ENCODE measurements at regions not wholly inside any gene's neighbourhood (a gene's known extent, or its start where the extent isn't known, plus 50 kb on each side); places are given as distances from the start of the nearest gene placed in this dataset.

- H3K4me1 ChIP-seq (ENCODE audit: control insufficient read depth, insufficient read depth, low read length): peaks cover 6% of the 10 kb centered on the region
- H3K4me3 ChIP-seq (ENCODE audit: low read length in 2 of 2): no peak overlapping the region
- no peak overlapping the region for H3K27ac ChIP-seq (ENCODE audit: low read length)
- H3K9me3 ChIP-seq (ENCODE audit: control insufficient read depth in 2 of 2, low read length in 2 of 2): no peaks in the 10 kb centered on the region
- H3K9ac ChIP-seq (ENCODE audit: low read length in 2 of 2): no peak overlapping the region
- H3K36me3 ChIP-seq (ENCODE audit: control insufficient read depth in 2 of 2, insufficient read depth in 2 of 2, low read length in 2 of 2): no peaks in the 10 kb centered on the region
- H3K27me3 ChIP-seq (ENCODE audit: control insufficient read depth in 1 of 2, insufficient read depth in 2 of 2, low read length in 2 of 2): no peaks in the 10 kb centered on the region
Measured at GRCh38 chr5:115469904-115470516, 74.6 kb downstream of the FEM1C start.

GRCh38 chr5:115467628-115468027 is 76.9 kb downstream of the FEM1C start:
- Histone ChIP-seq H3K27ac (ENCODE audit: low read length) (no peak overlapping the region), H3K4me3 (ENCODE audit: low read length in 2 of 2) (no peak overlapping the region)

GRCh38 chr5:115465431-115465830 is 79.1 kb downstream of the FEM1C start:
- Histone ChIP-seq H3K4me1 (ENCODE audit: control insufficient read depth, insufficient read depth, low read length) (no peaks in the 10 kb centered on the region), H3K9me3 (ENCODE audit: control insufficient read depth in 2 of 2, low read length in 2 of 2) (no peaks in the 10 kb centered on the region), H3K36me3 (ENCODE audit: control insufficient read depth in 2 of 2, insufficient read depth in 2 of 2, low read length in 2 of 2) (no peaks in the 10 kb centered on the region), H3K9ac (ENCODE audit: low read length in 2 of 2) (no peak overlapping the region), H3K4me3 (ENCODE audit: low read length in 2 of 2) (no peak overlapping the region), H3K27me3 (ENCODE audit: control insufficient read depth in 1 of 2, insufficient read depth in 2 of 2, low read length in 2 of 2) (no peaks in the 10 kb centered on the region), H3K27ac (ENCODE audit: low read length) (no peak overlapping the region)

More at GRCh38 chr5:115467628-115468027, 76.9 kb downstream of the FEM1C start:
- Histone ChIP-seq H3K9ac (ENCODE audit: low read length in 2 of 2) (no peak overlapping the region), H3K36me3 (ENCODE audit: control insufficient read depth in 2 of 2, insufficient read depth in 2 of 2, low read length in 2 of 2) (no peaks in the 10 kb centered on the region), H3K27me3 (ENCODE audit: control insufficient read depth in 1 of 2, insufficient read depth in 2 of 2, low read length in 2 of 2) (no peaks in the 10 kb centered on the region), H3K4me1 (ENCODE audit: control insufficient read depth, insufficient read depth, low read length) (peaks cover 6% of the 10 kb centered on the region), H3K9me3 (ENCODE audit: control insufficient read depth in 2 of 2, low read length in 2 of 2) (no peaks in the 10 kb centered on the region)

- Histone ChIP-seq H3K27me3 (ENCODE audit: control insufficient read depth in 1 of 2, insufficient read depth in 2 of 2, low read length in 2 of 2) (no peaks in the 10 kb centered on the region), H3K27ac (ENCODE audit: low read length) (no peak overlapping the region), H3K9ac (ENCODE audit: low read length in 2 of 2) (no peak overlapping the region), H3K36me3 (ENCODE audit: control insufficient read depth in 2 of 2, insufficient read depth in 2 of 2, low read length in 2 of 2) (no peaks in the 10 kb centered on the region), H3K4me3 (ENCODE audit: low read length in 2 of 2) (no peak overlapping the region), H3K9me3 (ENCODE audit: control insufficient read depth in 2 of 2, low read length in 2 of 2) (no peaks in the 10 kb centered on the region), H3K4me1 (ENCODE audit: control insufficient read depth, insufficient read depth, low read length) (no peaks in the 10 kb centered on the region)
Measured at GRCh38 chr5:115463983-115464382, 80.6 kb downstream of the FEM1C start.

GRCh38 chr5:115461506-115462290 is 82.9 kb downstream of the FEM1C start:
- Histone ChIP-seq H3K36me3 (ENCODE audit: control insufficient read depth in 2 of 2, insufficient read depth in 2 of 2, low read length in 2 of 2) (no peaks in the 10 kb centered on the region), H3K9me3 (ENCODE audit: control insufficient read depth in 2 of 2, low read length in 2 of 2) (no peaks in the 10 kb centered on the region), H3K27me3 (ENCODE audit: control insufficient read depth in 1 of 2, insufficient read depth in 2 of 2, low read length in 2 of 2) (no peaks in the 10 kb centered on the region), H3K9ac (ENCODE audit: low read length in 2 of 2) (no peak overlapping the region), H3K27ac (ENCODE audit: low read length) (no peak overlapping the region), H3K4me1 (ENCODE audit: control insufficient read depth, insufficient read depth, low read length) (no peaks in the 10 kb centered on the region), H3K4me3 (ENCODE audit: low read length in 2 of 2) (no peak overlapping the region)

GRCh38 chr5:115461093-115461492 is 83.5 kb downstream of the FEM1C start:
- no peak overlapping the region for H3K9ac ChIP-seq (ENCODE audit: low read length in 2 of 2)
- H3K27ac ChIP-seq (ENCODE audit: low read length): no peak overlapping the region
- no peaks in the 10 kb centered on the region for H3K9me3 ChIP-seq (ENCODE audit: control insufficient read depth in 2 of 2, low read length in 2 of 2)
- H3K4me1 ChIP-seq (ENCODE audit: control insufficient read depth, insufficient read depth, low read length): no peaks in the 10 kb centered on the region
- no peaks in the 10 kb centered on the region for H3K27me3 ChIP-seq (ENCODE audit: control insufficient read depth in 1 of 2, insufficient read depth in 2 of 2, low read length in 2 of 2)
- H3K4me3 ChIP-seq (ENCODE audit: low read length in 2 of 2): no peak overlapping the region
- no peaks in the 10 kb centered on the region for H3K36me3 ChIP-seq (ENCODE audit: control insufficient read depth in 2 of 2, insufficient read depth in 2 of 2, low read length in 2 of 2)

- no peak overlapping the region for H3K4me3 ChIP-seq (ENCODE audit: low read length in 2 of 2)
- no peak overlapping the region for H3K9ac ChIP-seq (ENCODE audit: low read length in 2 of 2)
- H3K36me3 ChIP-seq (ENCODE audit: control insufficient read depth in 2 of 2, insufficient read depth in 2 of 2, low read length in 2 of 2): no peaks in the 10 kb centered on the region
Measured at GRCh38 chr5:115460472-115460871, 84.1 kb downstream of the FEM1C start.

GRCh38 chr5:115459855-115460341 is 84.7 kb downstream of the FEM1C start:
- Histone ChIP-seq H3K4me1 (ENCODE audit: control insufficient read depth, insufficient read depth, low read length) (no peaks in the 10 kb centered on the region), H3K36me3 (ENCODE audit: control insufficient read depth in 2 of 2, insufficient read depth in 2 of 2, low read length in 2 of 2) (no peaks in the 10 kb centered on the region), H3K9ac (ENCODE audit: low read length in 2 of 2) (no peak overlapping the region), H3K9me3 (ENCODE audit: control insufficient read depth in 2 of 2, low read length in 2 of 2) (no peaks in the 10 kb centered on the region), H3K27me3 (ENCODE audit: control insufficient read depth in 1 of 2, insufficient read depth in 2 of 2, low read length in 2 of 2) (no peaks in the 10 kb centered on the region), H3K27ac (ENCODE audit: low read length) (no peak overlapping the region), H3K4me3 (ENCODE audit: low read length in 2 of 2) (no peak overlapping the region)

More at GRCh38 chr5:115460472-115460871, 84.1 kb downstream of the FEM1C start:
- H3K9me3 ChIP-seq (ENCODE audit: control insufficient read depth in 2 of 2, low read length in 2 of 2): no peaks in the 10 kb centered on the region
- H3K27ac ChIP-seq (ENCODE audit: low read length): no peak overlapping the region
- no peaks in the 10 kb centered on the region for H3K27me3 ChIP-seq (ENCODE audit: control insufficient read depth in 1 of 2, insufficient read depth in 2 of 2, low read length in 2 of 2)
- H3K4me1 ChIP-seq (ENCODE audit: control insufficient read depth, insufficient read depth, low read length): no peaks in the 10 kb centered on the region

- H3K27me3 ChIP-seq (ENCODE audit: control insufficient read depth in 1 of 2, insufficient read depth in 2 of 2, low read length in 2 of 2): no peaks in the 10 kb centered on the region
- H3K4me1 ChIP-seq (ENCODE audit: control insufficient read depth, insufficient read depth, low read length): no peaks in the 10 kb centered on the region
- no peak overlapping the region for H3K9ac ChIP-seq (ENCODE audit: low read length in 2 of 2)
- no peak overlapping the region for H3K4me3 ChIP-seq (ENCODE audit: low read length in 2 of 2)
- no peaks in the 10 kb centered on the region for H3K36me3 ChIP-seq (ENCODE audit: control insufficient read depth in 2 of 2, insufficient read depth in 2 of 2, low read length in 2 of 2)
- no peak overlapping the region for H3K27ac ChIP-seq (ENCODE audit: low read length)
- no peaks in the 10 kb centered on the region for H3K9me3 ChIP-seq (ENCODE audit: control insufficient read depth in 2 of 2, low read length in 2 of 2)
Measured at GRCh38 chr5:115458416-115458815, 86.2 kb downstream of the FEM1C start.

GRCh38 chr5:115458003-115458409 is 86.6 kb downstream of the FEM1C start:
- H3K4me1 ChIP-seq (ENCODE audit: control insufficient read depth, insufficient read depth, low read length): no peaks in the 10 kb centered on the region
- no peaks in the 10 kb centered on the region for H3K36me3 ChIP-seq (ENCODE audit: control insufficient read depth in 2 of 2, insufficient read depth in 2 of 2, low read length in 2 of 2)
- H3K27ac ChIP-seq (ENCODE audit: low read length): no peak overlapping the region
- no peak overlapping the region for H3K4me3 ChIP-seq (ENCODE audit: low read length in 2 of 2)
- H3K9me3 ChIP-seq (ENCODE audit: control insufficient read depth in 2 of 2, low read length in 2 of 2): no peaks in the 10 kb centered on the region
- H3K27me3 ChIP-seq (ENCODE audit: control insufficient read depth in 1 of 2, insufficient read depth in 2 of 2, low read length in 2 of 2): no peaks in the 10 kb centered on the region
- no peak overlapping the region for H3K9ac ChIP-seq (ENCODE audit: low read length in 2 of 2)

GRCh38 chr5:115457571-115457970 is 87.0 kb downstream of the FEM1C start:
- Histone ChIP-seq H3K4me1 (ENCODE audit: control insufficient read depth, insufficient read depth, low read length) (no peaks in the 10 kb centered on the region), H3K27me3 (ENCODE audit: control insufficient read depth in 1 of 2, insufficient read depth in 2 of 2, low read length in 2 of 2) (no peaks in the 10 kb centered on the region), H3K9me3 (ENCODE audit: control insufficient read depth in 2 of 2, low read length in 2 of 2) (no peaks in the 10 kb centered on the region), H3K36me3 (ENCODE audit: control insufficient read depth in 2 of 2, insufficient read depth in 2 of 2, low read length in 2 of 2) (no peaks in the 10 kb centered on the region), H3K4me3 (ENCODE audit: low read length in 2 of 2) (no peak overlapping the region), H3K9ac (ENCODE audit: low read length in 2 of 2) (no peak overlapping the region), H3K27ac (ENCODE audit: low read length) (no peak overlapping the region)

Data from stomach smooth muscle (tissue), 2 donors.